AG08396 (cell line): ENCODE measurements at regions not wholly inside any gene's neighbourhood (a gene's known extent, or its start where the extent isn't known, plus 50 kb on each side); places are given as distances from the start of the nearest gene placed in this dataset.

ENCODE experiments used
- DNase-seq: peaks from one replicate; pipeline ENCODE4 v3.0.0; 2012; ENCODE audit warnings: low spot score, mixed read lengths

DNA sequence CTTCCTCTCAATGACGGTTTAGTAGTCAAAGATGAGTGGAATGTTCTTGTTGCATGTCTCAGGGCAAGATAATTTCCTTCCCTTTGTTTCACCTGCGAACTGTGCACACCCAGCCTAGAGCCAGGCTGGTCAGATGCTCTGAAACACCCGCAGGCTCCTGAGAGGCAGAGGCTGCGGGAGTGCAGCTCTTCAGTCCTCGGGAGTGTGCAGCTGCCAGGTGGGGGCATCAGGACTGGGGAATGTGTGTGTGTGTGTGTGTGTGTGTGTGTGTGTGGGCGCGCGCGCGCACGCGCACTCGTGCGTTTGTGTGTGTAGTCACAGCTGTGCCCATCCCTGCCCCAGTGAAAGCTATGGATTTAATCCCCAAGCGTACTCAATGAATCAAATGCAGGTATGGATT, 136.2 kb upstream of the NTM start:
- no peak for DNase-seq

DNA sequence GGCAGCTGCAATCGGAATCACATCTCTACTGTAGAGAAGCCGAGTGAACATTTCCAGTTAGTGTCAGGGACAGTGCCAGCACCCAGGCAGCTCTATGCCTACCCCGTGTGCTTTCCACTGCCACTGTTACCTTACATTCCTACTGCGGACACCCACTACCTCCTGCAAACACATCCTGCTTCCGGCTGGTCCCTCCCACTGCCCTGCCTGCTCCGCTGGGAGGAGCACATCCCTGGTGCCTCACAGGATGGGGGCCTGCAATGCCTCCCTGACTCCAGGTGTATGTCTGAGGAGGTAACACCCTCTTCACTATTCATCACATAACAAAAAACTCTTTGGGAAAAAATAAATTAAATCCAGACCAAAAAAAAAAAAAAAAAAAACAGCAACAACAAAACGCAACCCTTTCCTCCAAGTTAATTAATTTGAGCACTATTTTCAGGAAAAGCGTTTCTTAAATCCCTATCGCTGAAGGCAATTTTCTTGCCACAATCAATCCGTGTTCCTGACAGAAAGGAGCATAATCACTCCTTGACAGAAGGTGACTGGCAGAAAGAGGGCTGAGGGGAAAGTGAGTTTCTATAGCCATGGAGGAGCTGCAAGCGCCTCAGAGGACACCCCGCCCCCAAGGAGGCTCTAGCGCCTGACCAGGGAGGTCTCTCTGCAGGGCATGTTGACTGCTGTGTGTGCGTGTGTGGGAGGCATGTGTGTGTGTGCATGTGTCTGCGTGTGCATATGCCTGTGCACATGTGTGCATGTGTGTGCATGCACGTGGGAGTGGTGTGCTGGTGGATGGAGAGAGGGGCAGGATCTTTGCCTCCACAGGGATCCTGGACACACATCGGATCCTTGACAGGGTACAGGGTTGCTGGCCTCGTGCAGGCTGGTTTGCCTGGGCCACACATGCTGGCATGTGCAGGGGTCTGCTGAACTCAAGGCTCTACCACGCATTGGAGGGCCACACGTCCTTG, 134.8 kb upstream of the NTM start:
- no peak for DNase-seq

DNA sequence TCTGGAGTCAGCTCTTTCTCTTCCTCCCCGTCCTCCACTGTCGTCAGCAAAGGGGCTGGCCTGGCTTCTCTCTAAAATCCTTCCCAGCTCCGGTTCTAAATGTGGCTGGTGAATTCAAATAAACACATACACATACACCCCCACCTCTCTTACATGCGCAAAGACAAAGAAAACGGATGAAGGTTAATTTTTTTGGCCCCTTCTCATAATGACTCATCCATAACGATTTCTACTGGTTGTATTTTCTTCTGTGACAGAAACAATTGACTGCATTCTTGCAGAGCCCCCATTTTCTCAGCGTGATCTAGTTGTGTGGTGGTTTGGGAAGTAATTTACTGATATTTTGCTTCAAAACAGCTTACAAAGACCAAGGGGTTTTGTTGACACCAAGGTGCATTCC, 130.0 kb upstream of the NTM start:
- DNase-seq = no peak

DNA sequence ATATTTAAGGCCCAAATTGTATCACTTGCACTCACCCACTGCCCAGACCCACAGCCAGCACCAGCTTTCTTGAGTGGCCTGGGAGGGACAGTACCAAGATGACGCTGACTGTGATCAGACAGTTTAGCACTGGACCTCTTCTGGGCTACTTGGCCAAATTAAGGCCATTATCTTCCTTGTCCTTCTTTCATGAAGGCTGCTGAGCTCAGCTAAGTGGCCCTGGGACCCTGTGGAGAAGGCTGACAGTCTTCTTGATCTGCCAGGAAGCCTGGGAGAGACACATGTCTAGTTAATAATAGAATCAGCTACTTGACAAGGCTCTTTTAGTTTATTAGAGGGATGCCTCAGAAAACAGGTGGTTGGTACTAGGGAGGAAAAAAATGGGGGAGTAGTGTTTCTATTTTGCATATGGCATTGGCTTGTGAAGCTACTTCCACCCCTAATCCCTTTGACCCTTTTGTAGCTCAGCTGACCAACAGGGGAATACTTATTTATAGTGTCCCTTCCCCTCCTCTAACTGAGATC, 127.9 kb upstream of the NTM start:
- no peak for DNase-seq

DNA sequence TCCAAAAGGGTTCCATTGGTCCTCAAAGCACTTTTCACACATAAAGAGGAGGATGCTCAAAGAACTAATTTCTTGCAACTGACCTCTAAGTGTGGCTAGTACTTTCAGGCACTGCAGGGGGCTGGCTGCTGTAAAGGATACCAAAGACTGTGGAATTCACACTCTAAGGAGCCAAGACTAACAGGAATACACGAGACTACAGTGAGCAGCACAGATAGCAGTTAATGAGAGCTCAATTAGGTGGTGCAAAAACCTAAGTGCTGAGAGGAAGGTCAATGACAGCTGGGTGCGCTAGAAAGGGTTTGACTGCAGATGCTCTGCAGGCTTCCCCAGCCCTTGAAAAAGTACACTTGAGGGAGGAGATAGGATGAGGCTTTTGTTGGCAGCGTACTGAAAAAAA, 124.3 kb upstream of the NTM start:
- no peak for DNase-seq

DNA sequence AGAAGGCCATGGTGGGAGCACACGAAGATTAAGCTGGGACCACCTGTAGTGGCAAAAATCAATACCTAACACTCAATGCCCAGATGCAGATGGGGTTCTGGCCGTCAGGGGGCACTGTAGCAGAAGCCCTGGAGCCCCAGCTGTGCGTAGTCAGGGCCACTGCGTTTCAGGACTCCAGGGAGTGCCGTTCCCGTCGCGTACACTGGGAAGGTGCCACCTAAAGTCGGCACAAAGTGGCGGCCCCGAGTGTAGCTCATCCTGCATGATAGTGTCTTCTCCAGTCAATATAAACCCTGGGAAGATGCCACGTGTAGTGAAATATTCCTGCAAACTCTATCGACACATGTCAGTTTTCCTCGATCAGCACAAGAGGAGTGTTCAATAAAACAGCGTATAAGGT, 123.8 kb upstream of the NTM start:
- no peak for DNase-seq

DNA sequence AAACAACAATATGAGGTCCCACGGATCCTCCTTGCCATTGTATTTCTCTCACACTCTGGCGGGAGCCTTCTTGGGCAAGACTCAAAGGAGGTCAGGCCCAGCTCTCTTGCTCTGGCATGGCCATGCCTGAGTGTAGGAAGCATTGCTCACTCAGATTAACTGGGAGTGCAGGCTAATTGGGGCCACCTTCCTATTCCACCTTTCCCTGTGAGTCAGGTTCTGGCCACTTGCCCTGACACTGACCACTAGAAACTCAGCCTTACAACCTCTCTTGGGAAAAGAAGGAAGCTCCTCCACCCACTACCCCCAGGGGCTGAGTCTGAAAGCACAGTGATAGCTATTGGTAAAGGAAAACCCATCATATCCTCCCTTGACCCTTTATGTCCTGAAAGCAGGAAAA, 121.8 kb upstream of the NTM start:
- no peak for DNase-seq

DNA sequence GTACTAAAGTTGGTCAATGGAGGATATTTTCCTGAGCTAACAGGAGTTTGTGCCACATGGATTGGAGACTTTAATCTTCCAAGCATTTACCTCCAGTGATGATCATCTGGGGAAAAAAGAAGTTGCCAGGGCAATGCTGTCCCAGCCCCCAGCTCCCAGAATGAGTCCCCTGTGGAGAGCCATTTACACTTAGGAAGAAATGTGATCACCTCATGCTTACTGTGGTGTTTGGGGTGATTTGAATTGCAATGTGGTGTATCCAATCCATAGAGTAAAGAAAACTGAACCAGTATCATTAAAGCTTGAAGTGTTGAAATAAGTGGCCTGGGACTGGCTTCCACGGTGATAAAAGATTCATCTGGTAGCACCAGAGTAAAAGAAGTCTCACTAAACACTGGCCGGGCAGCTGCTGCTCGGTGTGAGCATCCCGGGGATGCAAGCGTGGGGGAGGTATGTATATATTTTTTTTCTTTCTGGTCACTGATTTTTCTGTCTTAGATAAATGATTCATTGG, 117.2 kb upstream of the NTM start:
- no peak for DNase-seq

DNA sequence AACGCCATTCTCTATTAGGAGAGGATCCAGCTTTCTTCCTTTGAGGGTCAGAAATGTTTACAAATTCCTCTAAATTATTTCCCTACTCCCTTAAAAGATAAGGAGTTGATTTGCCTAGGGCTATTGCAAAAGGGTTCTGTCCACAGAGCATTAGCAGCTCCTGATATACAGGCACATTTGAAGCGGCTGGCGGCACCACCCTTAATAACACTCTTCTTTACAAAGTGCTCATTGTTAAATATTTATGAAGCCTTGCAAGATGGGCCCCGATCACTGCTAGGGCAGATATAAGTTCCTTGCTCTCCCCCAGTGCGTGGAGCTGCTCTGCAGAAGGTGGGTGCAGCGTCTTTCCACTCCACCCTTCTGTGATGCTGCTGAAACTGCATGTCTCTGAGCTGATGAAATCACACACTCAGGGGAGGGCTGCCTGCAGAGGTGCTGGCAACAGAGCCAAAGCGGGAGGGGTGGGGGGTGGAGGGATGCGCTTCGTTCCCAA, 116.7 kb upstream of the NTM start:
- DNase-seq = no peak

DNA sequence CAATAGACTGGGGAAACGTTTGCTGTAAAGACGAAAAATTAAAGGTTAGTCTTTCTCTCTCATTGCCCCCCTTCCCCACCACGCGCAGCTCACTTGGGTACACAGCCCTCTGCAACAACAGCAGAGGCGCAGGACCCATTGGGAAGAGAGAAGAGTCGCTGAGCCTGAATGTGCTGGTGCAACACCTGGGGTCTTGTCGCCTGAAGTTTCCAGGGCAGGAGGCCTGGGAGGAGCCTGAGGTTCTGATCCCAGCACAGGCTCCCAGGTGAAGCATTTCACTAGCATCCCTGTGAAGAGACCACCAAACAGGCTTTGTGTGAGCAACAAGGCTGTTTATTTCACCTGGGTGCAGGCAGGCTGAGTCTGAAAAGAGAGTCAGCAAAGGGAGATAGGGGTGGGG, 116.2 kb upstream of the NTM start:
- no peak for DNase-seq

DNA sequence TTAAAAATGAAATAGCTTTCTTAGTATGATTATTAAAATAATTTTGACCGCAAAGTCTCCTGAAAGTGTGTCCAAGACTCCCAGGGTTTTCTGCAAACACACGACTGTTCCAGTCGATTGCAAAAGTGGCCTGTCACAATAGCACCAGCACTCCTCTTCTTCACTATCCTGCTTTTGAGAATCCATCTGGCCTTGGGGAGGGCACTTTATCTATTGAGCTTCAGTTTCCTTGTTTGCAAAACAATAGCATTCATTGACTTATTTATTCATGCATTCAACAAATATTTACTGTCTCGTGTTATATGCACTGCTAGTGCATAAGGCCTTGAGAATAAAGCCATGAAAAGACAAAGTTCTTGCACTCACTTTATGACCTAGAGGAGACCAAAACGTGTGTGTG, 96.2 kb upstream of the NTM start:
- DNase-seq = no peak

DNA sequence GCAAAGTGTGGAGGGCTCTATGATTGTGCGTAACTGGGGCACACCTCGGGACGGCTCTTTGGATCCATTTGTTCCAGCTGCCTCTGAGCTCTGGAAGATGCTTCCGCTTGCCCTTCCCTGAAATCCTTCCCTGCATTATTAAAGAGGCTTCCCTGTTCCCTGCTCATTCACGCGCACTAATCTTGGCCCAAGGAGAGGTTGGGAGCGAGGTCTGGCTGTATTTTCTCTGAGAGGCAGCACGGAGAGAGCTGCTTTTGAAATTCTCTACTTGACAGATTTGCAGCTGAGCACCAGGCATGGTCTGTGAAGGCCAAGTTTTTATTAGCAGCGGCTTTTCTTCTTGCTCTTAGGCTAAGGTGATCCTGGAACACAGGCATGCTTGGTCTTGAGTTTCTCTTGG, 94.8 kb upstream of the NTM start:
- DNase-seq = no peak

DNA sequence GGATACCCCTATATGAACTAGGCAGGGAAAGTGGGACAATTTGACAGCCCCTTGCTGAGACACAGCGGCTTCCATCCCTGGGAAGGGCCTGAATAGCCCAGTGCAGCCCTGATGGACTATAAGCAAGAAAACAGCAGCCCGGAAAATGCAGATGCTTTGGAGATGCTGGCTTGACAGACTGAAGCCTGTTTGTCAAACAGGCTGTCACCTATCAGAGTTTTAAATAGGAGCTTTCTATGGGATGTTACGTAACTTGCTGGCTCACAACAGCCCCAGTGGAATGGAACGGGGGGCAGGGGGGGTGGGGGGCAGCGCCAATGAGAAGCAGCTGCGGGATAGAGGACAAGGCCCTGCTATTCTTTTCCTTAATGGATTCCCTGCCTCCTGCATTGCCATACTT, 91.9 kb upstream of the NTM start:
- DNase-seq = no peak

DNA sequence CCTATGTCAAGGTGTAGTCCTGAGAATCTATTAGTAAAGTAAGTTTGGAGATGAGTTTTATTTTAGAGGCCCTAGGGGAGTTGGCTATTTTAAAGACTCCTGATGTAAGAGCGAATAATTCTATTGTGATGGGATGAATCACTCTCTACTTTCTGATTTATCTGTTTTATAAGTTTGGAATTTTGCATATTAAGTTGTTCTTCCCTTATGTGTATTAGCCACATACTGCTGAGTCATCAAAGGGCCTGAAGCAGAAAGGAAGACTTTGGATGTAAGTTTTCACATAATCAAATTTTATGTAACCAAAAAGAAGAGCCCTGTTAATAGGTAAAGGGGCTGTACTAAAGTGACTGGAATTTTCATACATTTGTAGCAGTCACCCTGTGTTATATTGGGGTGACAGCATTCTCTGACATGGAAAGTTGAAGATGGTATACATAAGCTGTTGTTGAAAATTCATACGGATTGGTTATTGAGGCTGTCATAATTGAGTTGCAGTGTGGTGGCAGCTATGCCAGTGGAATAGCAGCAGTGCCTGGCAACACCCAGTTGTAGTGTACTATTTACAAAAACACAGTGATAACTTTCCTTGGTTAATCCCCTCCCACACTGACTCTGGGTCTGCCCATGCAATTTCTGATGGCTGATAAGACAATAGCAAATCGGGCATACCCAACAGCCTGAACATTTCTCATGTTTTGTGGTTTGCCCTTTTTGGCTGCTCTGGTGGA, 90.6 kb upstream of the NTM start:
- no peak for DNase-seq

DNA sequence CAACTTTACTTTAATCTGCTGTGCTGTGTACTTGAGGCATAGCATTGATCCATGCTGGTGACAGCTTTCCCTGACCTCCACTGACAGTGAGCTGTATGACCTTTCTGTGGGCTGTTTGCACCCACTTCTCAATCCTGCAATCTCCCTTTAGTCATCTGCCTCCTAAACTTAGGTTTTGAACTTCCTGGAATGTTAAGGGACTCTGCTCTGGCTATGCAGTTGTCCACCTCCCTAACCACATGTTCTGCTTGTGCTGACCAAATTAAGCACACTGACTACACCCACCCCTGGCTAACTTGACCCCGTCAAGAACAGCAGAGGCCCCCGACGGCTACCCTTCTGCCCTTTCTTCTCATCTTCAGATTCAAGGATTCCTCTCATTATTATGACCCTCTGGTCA, 89.1 kb upstream of the NTM start:
- no peak for DNase-seq

DNA sequence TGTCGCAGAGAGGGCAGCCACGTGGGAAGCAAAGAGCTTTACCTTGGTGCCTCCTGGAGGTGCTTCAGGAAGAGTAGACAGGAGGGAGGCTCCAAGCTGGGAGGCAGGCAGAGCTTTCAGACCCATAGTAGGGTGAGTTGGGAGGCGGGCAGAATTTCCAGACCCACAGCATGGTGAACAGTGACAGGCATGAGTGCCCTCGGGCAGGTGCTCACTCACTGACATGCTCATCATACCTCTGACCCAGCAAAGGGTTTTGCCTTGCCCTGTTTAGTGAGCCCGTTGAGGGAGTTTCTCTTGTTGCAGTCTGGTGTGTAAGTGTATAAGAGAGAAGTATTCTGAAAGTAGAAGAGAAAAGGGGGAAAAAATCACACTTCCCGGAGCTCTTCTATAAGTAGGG, 86.4 kb upstream of the NTM start:
- DNase-seq = no peak

DNA sequence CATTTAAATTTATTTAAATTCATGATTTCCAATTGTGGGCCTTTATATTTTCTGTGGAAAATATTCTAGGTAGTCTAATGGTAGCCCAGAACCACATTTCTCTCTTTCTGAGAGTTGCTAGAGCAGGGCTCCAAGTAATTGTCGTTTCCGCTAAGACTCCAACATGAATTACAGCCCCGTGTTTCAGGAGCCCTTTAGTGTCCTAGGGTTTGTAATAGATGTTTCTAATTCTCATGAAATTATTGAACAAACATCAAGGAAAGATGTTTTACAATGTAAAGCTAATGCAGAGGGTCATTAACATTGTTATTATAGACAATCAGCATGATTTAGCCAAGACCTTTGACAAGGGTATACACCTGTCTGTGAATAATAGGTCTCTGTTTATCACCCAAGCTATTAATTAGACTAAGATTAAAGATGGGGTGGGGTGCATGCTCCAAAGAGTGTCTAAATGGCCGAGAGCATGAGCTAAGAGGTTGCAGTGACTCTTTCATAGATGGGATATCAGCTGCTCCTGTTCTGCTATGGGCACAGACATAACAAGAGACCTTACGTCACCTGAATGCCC, 81.8 kb upstream of the NTM start:
- no peak for DNase-seq

DNA sequence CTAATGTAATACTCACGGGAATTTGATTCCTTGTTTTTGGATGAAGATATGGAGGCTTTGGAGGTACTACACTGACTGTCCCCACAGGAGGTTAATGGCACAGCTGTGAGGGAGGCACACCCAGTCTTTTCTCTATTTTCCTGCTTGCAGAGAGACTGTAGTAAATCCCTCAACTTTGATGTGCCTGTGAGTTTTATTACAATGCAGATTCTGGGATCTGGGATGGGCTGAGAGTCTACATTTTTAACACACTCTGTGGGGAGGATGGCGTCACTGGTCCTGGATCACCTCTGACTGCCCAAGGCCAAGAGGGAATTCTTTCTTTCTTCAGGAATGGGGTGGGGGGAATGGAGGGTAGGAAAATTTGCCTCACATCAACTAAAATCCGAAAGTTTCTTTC, 80.2 kb upstream of the NTM start:
- DNase-seq = no peak

DNA sequence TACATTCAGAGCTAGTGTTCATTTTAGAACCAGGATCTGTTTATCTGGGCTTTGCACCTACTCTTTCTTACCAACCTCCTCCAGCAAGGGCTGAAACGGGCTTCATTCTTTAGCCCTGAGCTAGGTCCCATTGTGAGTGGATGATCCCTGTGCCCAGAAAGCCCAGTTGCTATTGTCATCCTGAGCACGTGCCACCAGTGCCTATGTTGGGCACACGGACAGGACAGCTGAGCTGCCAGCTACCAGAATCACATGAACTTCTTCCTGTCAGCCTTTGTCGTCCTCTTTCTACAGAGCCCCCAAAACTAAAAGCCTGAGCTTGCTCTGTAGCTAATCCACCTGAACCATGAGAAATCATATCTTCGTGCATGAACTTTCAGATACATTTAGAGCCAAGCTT, 74.4 kb upstream of the NTM start:
- no peak for DNase-seq

DNA sequence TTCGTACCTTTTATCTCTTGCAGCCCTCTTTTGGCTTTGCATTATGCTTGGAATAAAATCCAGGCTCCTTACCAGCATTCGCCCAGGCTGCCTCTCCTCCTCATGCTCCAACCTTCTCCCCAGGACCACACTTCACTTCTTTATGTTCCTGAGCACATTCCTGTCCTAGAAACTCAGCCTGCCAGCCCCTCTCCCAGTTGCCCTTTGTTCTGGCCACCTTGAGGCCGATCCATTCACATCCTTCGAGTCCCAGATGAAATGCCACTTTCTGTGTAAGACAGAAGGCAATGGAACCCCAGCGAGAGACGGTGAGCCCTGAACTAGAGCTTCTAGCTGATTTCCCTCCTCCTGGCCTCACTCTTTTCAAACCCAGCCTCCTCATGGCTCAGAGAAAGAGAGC, 73.0 kb upstream of the NTM start:
- DNase-seq = no peak

DNA sequence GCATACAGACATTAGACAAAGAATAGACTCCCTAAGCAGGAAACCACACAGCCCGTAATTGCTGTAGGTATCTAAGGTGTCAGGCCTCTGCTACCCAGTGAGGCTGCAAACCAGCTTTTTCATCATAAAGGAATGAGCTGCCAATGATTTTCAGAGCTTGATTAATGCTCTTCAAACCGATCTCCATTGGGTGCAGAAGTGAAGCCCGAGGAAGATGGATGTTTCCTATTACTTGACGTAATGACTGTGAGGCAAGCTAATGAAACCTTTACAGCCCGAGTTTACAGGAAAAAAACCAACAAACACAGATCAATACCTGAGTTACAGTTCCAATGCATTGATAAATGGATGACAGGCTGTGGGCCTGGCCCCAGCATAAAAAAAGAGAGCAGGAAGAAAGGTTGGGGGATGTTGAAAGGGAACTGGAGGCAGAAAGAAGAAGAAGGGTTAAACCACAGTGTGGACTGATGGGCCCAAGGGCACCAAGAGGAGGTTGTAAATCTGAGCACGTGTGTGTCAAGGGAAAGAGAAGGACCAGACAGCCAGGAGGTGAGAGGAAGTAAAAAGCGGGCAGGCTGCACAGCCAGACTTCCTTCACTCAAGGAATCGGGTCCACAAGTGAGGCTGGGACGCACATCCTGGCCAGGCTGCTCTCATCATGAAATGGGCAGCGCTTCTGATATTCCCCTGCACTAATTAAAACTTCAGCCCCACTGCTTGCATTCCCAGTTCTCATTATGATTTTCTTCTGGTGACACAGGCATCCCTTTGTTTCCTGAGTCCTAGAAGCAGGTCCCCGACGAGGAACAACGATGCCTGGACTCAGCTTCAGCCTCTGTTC, 70.6 kb upstream of the NTM start:
- no peak for DNase-seq

DNA sequence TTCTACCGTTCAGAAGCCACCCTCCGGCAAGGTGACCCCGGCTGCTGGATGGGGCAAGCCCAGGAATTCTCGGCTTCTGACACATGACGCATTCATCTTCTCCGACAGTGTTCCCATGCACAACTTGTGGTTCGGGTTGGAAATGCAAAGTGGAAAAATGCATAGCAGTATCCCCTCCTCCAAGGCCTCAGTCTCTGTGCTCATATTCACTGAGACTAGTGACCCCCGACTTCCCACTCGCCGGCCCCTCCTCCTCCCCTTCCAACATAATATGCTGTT, 70.0 kb upstream of the NTM start:
- DNase-seq = no peak
